ENCODE measurements at regions not wholly inside any gene's neighbourhood (a gene's known extent, or its start where the extent isn't known, plus 50 kb on each side); places are given as distances from the start of the nearest gene placed in this dataset.

- no peaks in the 10 kb centered on the region for H3K4me1 ChIP-seq (ENCODE audit: control insufficient read depth in 2 of 2, insufficient read depth in 2 of 2, low read length in 1 of 2)
- no peak overlapping the region for H3K4me3 ChIP-seq (ENCODE audit: low read depth in 1 of 2, low read length in 2 of 2)
- H3K9me3 ChIP-seq (ENCODE audit: control insufficient read depth in 2 of 2, insufficient read depth in 1 of 2, low read depth in 1 of 2, low read length in 1 of 2), result no peaks in the 10 kb centered on the region
- H3K36me3 ChIP-seq (ENCODE audit: control insufficient read depth in 2 of 2, insufficient read depth in 2 of 2, low read length in 1 of 2), result no peaks in the 10 kb centered on the region
- no peaks in the 10 kb centered on the region for H3K27me3 ChIP-seq (ENCODE audit: control insufficient read depth in 1 of 2, insufficient read depth in 2 of 2, low read length in 2 of 2)
- no peak overlapping the region for H3K27ac ChIP-seq (ENCODE audit: low read depth in 2 of 2, low read length in 1 of 2)
- WGBS, 2 donors, result 56 to 82% methylated on average over 4 of the region's 4 CpGs
Measured at GRCh38 chr1:209250861-209251636, 332.5 kb upstream of the CAMK1G start.

- Histone ChIP-seq H3K27me3 (ENCODE audit: control insufficient read depth in 1 of 2, insufficient read depth in 2 of 2, low read length in 2 of 2) (no peaks in the 10 kb centered on the region), H3K36me3 (ENCODE audit: control insufficient read depth in 2 of 2, insufficient read depth in 2 of 2, low read length in 1 of 2) (no peaks in the 10 kb centered on the region), H3K27ac (ENCODE audit: low read depth in 2 of 2, low read length in 1 of 2) (no peak overlapping the region), H3K4me1 (ENCODE audit: control insufficient read depth in 2 of 2, insufficient read depth in 2 of 2, low read length in 1 of 2) (no peaks in the 10 kb centered on the region), H3K9me3 (ENCODE audit: control insufficient read depth in 2 of 2, insufficient read depth in 1 of 2, low read depth in 1 of 2, low read length in 1 of 2) (no peaks in the 10 kb centered on the region), H3K4me3 (ENCODE audit: low read depth in 1 of 2, low read length in 2 of 2) (no peak overlapping the region)
- 82 to 89% methylated on average over 14 of the region's 14 CpGs for WGBS, 2 donors
Measured at GRCh38 chr1:209256766-209257350, 326.7 kb upstream of the CAMK1G start.

GRCh38 chr1:209257454-209257853, 326.1 kb upstream of the CAMK1G start:
- H3K4me1 ChIP-seq (ENCODE audit: control insufficient read depth in 2 of 2, insufficient read depth in 2 of 2, low read length in 1 of 2), result no peaks in the 10 kb centered on the region
- WGBS, 2 donors, result 91 to 94% methylated on average over 1 of the region's 1 CpG
- H3K4me3 ChIP-seq (ENCODE audit: low read depth in 1 of 2, low read length in 2 of 2), result no peak overlapping the region
- H3K36me3 ChIP-seq (ENCODE audit: control insufficient read depth in 2 of 2, insufficient read depth in 2 of 2, low read length in 1 of 2), result no peaks in the 10 kb centered on the region
- H3K27ac ChIP-seq (ENCODE audit: low read depth in 2 of 2, low read length in 1 of 2), result no peak overlapping the region
- no peaks in the 10 kb centered on the region for H3K9me3 ChIP-seq (ENCODE audit: control insufficient read depth in 2 of 2, insufficient read depth in 1 of 2, low read depth in 1 of 2, low read length in 1 of 2)
- H3K27me3 ChIP-seq (ENCODE audit: control insufficient read depth in 1 of 2, insufficient read depth in 2 of 2, low read length in 2 of 2), result no peaks in the 10 kb centered on the region

- Histone ChIP-seq H3K4me1 (ENCODE audit: control insufficient read depth in 2 of 2, insufficient read depth in 2 of 2, low read length in 1 of 2) (no peaks in the 10 kb centered on the region), H3K27me3 (ENCODE audit: control insufficient read depth in 1 of 2, insufficient read depth in 2 of 2, low read length in 2 of 2) (no peaks in the 10 kb centered on the region), H3K27ac (ENCODE audit: low read depth in 2 of 2, low read length in 1 of 2) (no peak overlapping the region), H3K4me3 (ENCODE audit: low read depth in 1 of 2, low read length in 2 of 2) (no peak overlapping the region), H3K36me3 (ENCODE audit: control insufficient read depth in 2 of 2, insufficient read depth in 2 of 2, low read length in 1 of 2) (no peaks in the 10 kb centered on the region), H3K9me3 (ENCODE audit: control insufficient read depth in 2 of 2, insufficient read depth in 1 of 2, low read depth in 1 of 2, low read length in 1 of 2) (no peaks in the 10 kb centered on the region)
- 69 to 71% methylated on average over 2 of the region's 2 CpGs for WGBS, 2 donors
Measured at GRCh38 chr1:209260136-209260535, 323.4 kb upstream of the CAMK1G start.

- no peaks in the 10 kb centered on the region for H3K4me1 ChIP-seq (ENCODE audit: control insufficient read depth in 2 of 2, insufficient read depth in 2 of 2, low read length in 1 of 2)
- no peak overlapping the region for H3K27ac ChIP-seq (ENCODE audit: low read depth in 2 of 2, low read length in 1 of 2)
- H3K4me3 ChIP-seq (ENCODE audit: low read depth in 1 of 2, low read length in 2 of 2), result no peak overlapping the region
- WGBS, 2 donors, result 83 to 96% methylated on average over 1 of the region's 1 CpG
- H3K27me3 ChIP-seq (ENCODE audit: control insufficient read depth in 1 of 2, insufficient read depth in 2 of 2, low read length in 2 of 2), result no peaks in the 10 kb centered on the region
- no peaks in the 10 kb centered on the region for H3K9me3 ChIP-seq (ENCODE audit: control insufficient read depth in 2 of 2, insufficient read depth in 1 of 2, low read depth in 1 of 2, low read length in 1 of 2)
- H3K36me3 ChIP-seq (ENCODE audit: control insufficient read depth in 2 of 2, insufficient read depth in 2 of 2, low read length in 1 of 2), result no peaks in the 10 kb centered on the region
Measured at GRCh38 chr1:209262631-209263030, 320.9 kb upstream of the CAMK1G start.

GRCh38 chr1:209265301-209265700, 318.2 kb upstream of the CAMK1G start:
- WGBS, 2 donors, result 66 to 80% methylated on average over 7 of the region's 7 CpGs
- Histone ChIP-seq H3K27ac (ENCODE audit: low read depth in 2 of 2, low read length in 1 of 2) (no peak overlapping the region), H3K4me1 (ENCODE audit: control insufficient read depth in 2 of 2, insufficient read depth in 2 of 2, low read length in 1 of 2) (no peaks in the 10 kb centered on the region), H3K9me3 (ENCODE audit: control insufficient read depth in 2 of 2, insufficient read depth in 1 of 2, low read depth in 1 of 2, low read length in 1 of 2) (no peaks in the 10 kb centered on the region), H3K4me3 (ENCODE audit: low read depth in 1 of 2, low read length in 2 of 2) (no peak overlapping the region), H3K27me3 (ENCODE audit: control insufficient read depth in 1 of 2, insufficient read depth in 2 of 2, low read length in 2 of 2) (no peaks in the 10 kb centered on the region), H3K36me3 (ENCODE audit: control insufficient read depth in 2 of 2, insufficient read depth in 2 of 2, low read length in 1 of 2) (no peaks in the 10 kb centered on the region)

GRCh38 chr1:209266590-209267205, 316.8 kb upstream of the CAMK1G start:
- Histone ChIP-seq H3K4me3 (ENCODE audit: low read depth in 1 of 2, low read length in 2 of 2) (no peak overlapping the region), H3K4me1 (ENCODE audit: control insufficient read depth in 2 of 2, insufficient read depth in 2 of 2, low read length in 1 of 2) (no peaks in the 10 kb centered on the region)

GRCh38 chr1:209267968-209268367, 315.5 kb upstream of the CAMK1G start:
- no peak overlapping the region for H3K27ac ChIP-seq (ENCODE audit: low read depth in 2 of 2, low read length in 1 of 2)
- no peaks in the 10 kb centered on the region for H3K9me3 ChIP-seq (ENCODE audit: control insufficient read depth in 2 of 2, insufficient read depth in 1 of 2, low read depth in 1 of 2, low read length in 1 of 2)
- 81 to 89% methylated on average over 2 of the region's 2 CpGs for WGBS, 2 donors
- no peaks in the 10 kb centered on the region for H3K36me3 ChIP-seq (ENCODE audit: control insufficient read depth in 2 of 2, insufficient read depth in 2 of 2, low read length in 1 of 2)
- H3K4me1 ChIP-seq (ENCODE audit: control insufficient read depth in 2 of 2, insufficient read depth in 2 of 2, low read length in 1 of 2), result no peaks in the 10 kb centered on the region
- H3K27me3 ChIP-seq (ENCODE audit: control insufficient read depth in 1 of 2, insufficient read depth in 2 of 2, low read length in 2 of 2), result no peaks in the 10 kb centered on the region
- H3K4me3 ChIP-seq (ENCODE audit: low read depth in 1 of 2, low read length in 2 of 2), result no peak overlapping the region

More at GRCh38 chr1:209266590-209267205, 316.8 kb upstream of the CAMK1G start:
- no peak overlapping the region for H3K27ac ChIP-seq (ENCODE audit: low read depth in 2 of 2, low read length in 1 of 2)
- 28 to 34% methylated on average over 5 of the region's 5 CpGs for WGBS, 2 donors
- H3K9me3 ChIP-seq (ENCODE audit: control insufficient read depth in 2 of 2, insufficient read depth in 1 of 2, low read depth in 1 of 2, low read length in 1 of 2), result no peaks in the 10 kb centered on the region
- H3K27me3 ChIP-seq (ENCODE audit: control insufficient read depth in 1 of 2, insufficient read depth in 2 of 2, low read length in 2 of 2), result no peaks in the 10 kb centered on the region
- H3K36me3 ChIP-seq (ENCODE audit: control insufficient read depth in 2 of 2, insufficient read depth in 2 of 2, low read length in 1 of 2), result no peaks in the 10 kb centered on the region

- Histone ChIP-seq H3K4me1 (ENCODE audit: control insufficient read depth in 2 of 2, insufficient read depth in 2 of 2, low read length in 1 of 2) (no peaks in the 10 kb centered on the region), H3K27ac (ENCODE audit: low read depth in 2 of 2, low read length in 1 of 2) (no peak overlapping the region), H3K27me3 (ENCODE audit: control insufficient read depth in 1 of 2, insufficient read depth in 2 of 2, low read length in 2 of 2) (no peaks in the 10 kb centered on the region), H3K4me3 (ENCODE audit: low read depth in 1 of 2, low read length in 2 of 2) (no peak overlapping the region), H3K36me3 (ENCODE audit: control insufficient read depth in 2 of 2, insufficient read depth in 2 of 2, low read length in 1 of 2) (no peaks in the 10 kb centered on the region), H3K9me3 (ENCODE audit: control insufficient read depth in 2 of 2, insufficient read depth in 1 of 2, low read depth in 1 of 2, low read length in 1 of 2) (no peaks in the 10 kb centered on the region)
- 50 to 75% methylated on average over 1 of the region's 1 CpG for WGBS, 2 donors
Measured at GRCh38 chr1:209268479-209268878, 315.0 kb upstream of the CAMK1G start.

Measured in esophagus (tissue), 2 donors.